Sigmoid colon (tissue), 4 donors: ENCODE measurements at regions not wholly inside any gene's neighbourhood (a gene's known extent, or its start where the extent isn't known, plus 50 kb on each side); places are given as distances from the start of the nearest gene placed in this dataset.

ENCODE experiments used
- CTCF ChIP-seq, 4 experiments: fragments of 450-650 bp in 3 of 4; fragments of 200-600 bp in 1 of 4; IDR thresholded peaks; one replicate each; pipeline ENCODE4 v1.5.1; 2016 to 2019; ENCODE audit warnings: antibody characterized with exemption in 4 of 4, mild to moderate bottlenecking in 3 of 4, moderate library complexity in 2 of 4
- EP300 ChIP-seq, 4 donors: sonication (generic); formaldehyde crosslinking; IDR thresholded peaks; one replicate each; pipeline ENCODE4 v1.6.1; 2017; ENCODE audit warnings: antibody characterized with exemption in 4 of 4

GRCh38 chr2:43127208-43127940 is 99.0 kb downstream of the ZFP36L2 start:
- TF ChIP-seq EP300 (IDR thresholded peaks at IDR 0.05) = no peak
- TF ChIP-seq CTCF (IDR thresholded peaks at IDR 0.05) = peak in 2 of 4 experiments; percentile 25 to 29
